Spleen (tissue), 11 donors: ENCODE measurements at regions not wholly inside any gene's neighbourhood (a gene's known extent, or its start where the extent isn't known, plus 50 kb on each side); places are given as distances from the start of the nearest gene placed in this dataset.
"Not testable (repeated sequence)": the region's sequence is repeated elsewhere in the genome, so short reads cannot be mapped to it uniquely, and the experiment has no call there.

Experiments
- DNase-seq: peaks from one replicate; pipeline ENCODE4 v3.0.0-alpha.2; 2020
- H3K27ac ChIP-seq, 8 donors: fragments of 200-600 bp; sonication (generic) in 7 of 8; 1 replicate in 4 of 8; 2 replicates in 4 of 8; pipeline versions ENCODE4 v1.5.0 to v1.8.0; 2016 to 2021; ENCODE audit warnings: inconsistent platforms in 4 of 8, mild to moderate bottlenecking in 4 of 8, moderate library complexity in 1 of 8
- H3K27me3 ChIP-seq, 7 donors: fragments of 200-600 bp; sonication (generic) in 6 of 7; replicated peaks in 1 of 7; 1 replicate in 4 of 7; 2 replicates in 3 of 7; pipeline versions ENCODE4 v1.5.0 to v1.8.0; 2016 to 2021; ENCODE audit warnings: inconsistent platforms in 3 of 7, mild to moderate bottlenecking in 1 of 7
- H3K36me3 ChIP-seq, 6 donors: fragments of 200-600 bp; sonication (generic) in 5 of 6; 1 replicate in 4 of 6; 2 replicates in 2 of 6; pipeline versions ENCODE4 v1.5.0 to v1.8.0; 2016 to 2021; ENCODE audit warnings: inconsistent platforms in 2 of 6
- H3K4me1 ChIP-seq, 6 donors: fragments of 200-600 bp; sonication (generic) in 5 of 6; 1 replicate in 3 of 6; 2 replicates in 3 of 6; pipeline versions ENCODE4 v1.5.0 to v1.8.0; 2016 to 2021; ENCODE audit warnings: inconsistent platforms in 3 of 6
- H3K4me3 ChIP-seq, 8 donors: fragments of 200-600 bp; sonication (generic) in 7 of 8; 1 replicate in 4 of 8; 2 replicates in 4 of 8; pipeline versions ENCODE4 v1.5.0 to v1.8.0; 2016 to 2021; ENCODE audit warnings: inconsistent platforms in 4 of 8, mild to moderate bottlenecking in 4 of 8, moderate library complexity in 2 of 8
- H3K9me3 ChIP-seq, 8 donors: fragments of 200-600 bp; sonication (generic) in 7 of 8; 1 replicate in 4 of 8; 2 replicates in 4 of 8; pipeline versions ENCODE4 v1.5.0 to v1.8.0; 2016 to 2021; ENCODE audit warnings: inconsistent platforms in 4 of 8
- CTCF ChIP-seq, 11 experiments: fragments of 200-600 bp in 7 of 11; fragments of 450-650 bp in 4 of 11; sonication (generic) in 4 of 11; IDR thresholded peaks in 8 of 11; conservative IDR thresholded peaks in 3 of 11; 1 replicate in 7 of 11; 2 replicates in 4 of 11; pipeline versions ENCODE4 v1.4.0 to v1.8.0; 2016 to 2021; ENCODE audit warnings: antibody characterized with exemption in 11 of 11, inconsistent platforms in 4 of 11, mild to moderate bottlenecking in 1 of 11
- POLR2A ChIP-seq, 3 donors: fragments of 450-650 bp; IDR thresholded peaks; one replicate each; pipeline ENCODE4 v1.5.1; 2017; ENCODE audit warnings: antibody characterized with exemption in 3 of 3, mild to moderate bottlenecking in 1 of 3
- POLR2AphosphoS5 ChIP-seq, 3 donors: sonication (generic); formaldehyde crosslinking; IDR thresholded peaks; one replicate each; pipeline ENCODE4 v1.5.1; 2017; ENCODE audit warnings: antibody characterized with exemption in 3 of 3
- WGBS, 5 donors: extraction: QIAGEN DNeasy Blood & Tissue Kit in 3 of 5; methylation state at CpG; one replicate each; pipeline versions ENCODE4 v1.1.5 to v1.1.7; 2013 to 2018; 5-methylcytosine and 5-hydroxymethylcytosine counted together
- intact Hi-C: fragments of 100-400 bp; cut with DNase I; formaldehyde crosslinking; loops from one replicate; pipeline ENCODE4 v1.15.0; 2023; ENCODE audit warnings: low total_unique reads
- donor health status: healthy with polysubstance abuse.
- donor health status: DM: no; HTN: no; CAD: no; lungs with moderate emphysema.
- donor health status: DM: no; HTN: no; CAD: no.
- donor health status: Bipolar disorder and iron deficiency.
- donor health status: healthy.
- donor health status: DM: no; HTN: no; CAD: no.
- donor health status: DM: yes; HTN: yes; CAD: no.

GRCh38 chr13:42495751-42496150 lies 78.2 kb upstream of the TNFSF11 start:
- Histone ChIP-seq H3K9me3 (no peaks in the 10 kb centered on the region), H3K4me3 (no peak overlapping the region), H3K27me3 (no peaks in the 10 kb centered on the region), H3K4me1 (no peaks in the 10 kb centered on the region), H3K36me3 (no peaks in the 10 kb centered on the region), H3K27ac (no peak overlapping the region)
- intact Hi-C loops = no loop called here
- WGBS, 5 donors = 57 to 75% (median 75%) methylated on average over 7 of the region's 7 CpGs
- TF ChIP-seq CTCF (IDR thresholded peaks at IDR 0.05 in 8 of 11, conservative IDR thresholded peaks at IDR 0.05 in 3 of 11) = no peak
- TF ChIP-seq POLR2AphosphoS5 (IDR thresholded peaks at IDR 0.05) = no peak
- no peak for TF ChIP-seq POLR2A (IDR thresholded peaks at IDR 0.05)
- no peak for DNase-seq

GRCh38 chr13:42496926-42497554 lies 76.9 kb upstream of the TNFSF11 start:
- WGBS, 5 donors = 77 to 83% (median 81%) methylated on average over 10 of the region's 10 CpGs
- DNase-seq, H3K27me3 ChIP-seq, intact Hi-C loops, H3K4me3 ChIP-seq, H3K27ac ChIP-seq, H3K36me3 ChIP-seq, H3K4me1 ChIP-seq, H3K9me3 ChIP-seq: not testable (repeated sequence)

- TF ChIP-seq POLR2A (IDR thresholded peaks at IDR 0.05) (no peak), CTCF (IDR thresholded peaks at IDR 0.05 in 8 of 11, conservative IDR thresholded peaks at IDR 0.05 in 3 of 11) (no peak), POLR2AphosphoS5 (IDR thresholded peaks at IDR 0.05) (no peak)
- Histone ChIP-seq H3K4me1 (no peaks in the 10 kb centered on the region), H3K27me3 (no peaks in the 10 kb centered on the region), H3K9me3 (no peaks in the 10 kb centered on the region), H3K27ac (no peak overlapping the region), H3K4me3 (no peak overlapping the region), H3K36me3 (no peaks in the 10 kb centered on the region)
- WGBS, 5 donors = 20 to 66% (median 48%) methylated on average over 1 of the region's 1 CpG
- no peak for DNase-seq
- intact Hi-C loops = no loop called here
Measured at GRCh38 chr13:42497798-42498197, 76.2 kb upstream of the TNFSF11 start.

GRCh38 chr13:42498521-42498920 lies 75.4 kb upstream of the TNFSF11 start:
- no peak for DNase-seq
- Histone ChIP-seq H3K27ac (no peak overlapping the region), H3K36me3 (no peaks in the 10 kb centered on the region), H3K4me1 (no peaks in the 10 kb centered on the region), H3K4me3 (no peak overlapping the region), H3K27me3 (no peaks in the 10 kb centered on the region), H3K9me3 (no peaks in the 10 kb centered on the region)
- intact Hi-C loops = no loop called here
- no peak for TF ChIP-seq CTCF (IDR thresholded peaks at IDR 0.05 in 8 of 11, conservative IDR thresholded peaks at IDR 0.05 in 3 of 11)
- TF ChIP-seq POLR2AphosphoS5 (IDR thresholded peaks at IDR 0.05) = no peak
- TF ChIP-seq POLR2A (IDR thresholded peaks at IDR 0.05) = no peak
- 83 to 92% (median 87%) methylated on average over 3 of the region's 3 CpGs for WGBS, 5 donors
